ENCODE measurements at regions not wholly inside any gene's neighbourhood (a gene's known extent, or its start where the extent isn't known, plus 50 kb on each side); places are given as distances from the start of the nearest gene placed in this dataset.
A peak's percentile ranks its signal among the peaks of the same experiment; 100 is the strongest.

DNA sequence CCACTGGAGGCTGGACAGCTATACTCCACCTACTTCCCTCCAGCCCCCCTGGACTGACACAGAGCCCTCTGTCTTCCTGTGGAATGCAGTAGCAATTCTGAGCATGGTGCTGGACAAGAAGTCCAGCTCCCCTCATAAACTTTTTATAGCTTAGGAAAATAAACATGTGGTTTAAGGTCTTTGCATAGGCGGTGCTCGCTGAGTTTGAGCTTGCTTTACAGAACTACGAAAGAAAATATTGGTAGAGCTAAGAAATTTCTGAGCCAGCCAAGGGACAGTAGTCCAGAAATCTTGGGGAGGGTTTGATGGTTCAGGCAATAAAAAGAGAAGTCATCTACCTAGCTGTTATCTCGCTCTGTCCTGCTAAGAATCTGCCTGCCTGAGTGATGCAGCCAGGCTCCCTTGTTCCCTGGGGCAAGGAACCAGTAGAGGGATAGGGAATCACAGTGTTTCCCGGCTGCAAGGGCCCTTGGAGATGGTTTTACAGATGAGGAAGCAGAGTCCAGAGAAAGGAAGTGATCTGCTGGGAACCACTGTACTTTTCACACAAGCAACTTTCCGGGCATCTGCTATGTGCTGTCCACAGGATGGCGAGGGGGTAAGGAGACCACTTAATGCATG lies 343.4 kb downstream of the CDC5L start:
- Histone ChIP-seq H3K27me3 (ENCODE audit: insufficient read depth) (no peaks in the 10 kb centered on the region), H3K4me2 (no peak overlapping the region), H3K27ac (ENCODE audit: low read depth in 2 of 2, low read length in 1 of 2) (no peak overlapping the region), H3F3A (replicated peaks; ENCODE audit: insufficient read depth) (no peaks in the 10 kb centered on the region), H2AFZ (ENCODE audit: low read depth) (no peak overlapping the region), H3K36me3 (replicated peaks in 1 of 2; ENCODE audit: control insufficient read depth in 1 of 2, insufficient read depth in 2 of 2, low read length in 1 of 2) (no peaks in the 10 kb centered on the region), H3K4me1 (ENCODE audit: control insufficient read depth in 1 of 2, insufficient read depth in 2 of 2, low read depth in 1 of 2, low read length in 1 of 2) (peaks cover 0 to 12% of the 10 kb centered on the region in 2 experiments; a peak in 1 of 4 replicates), H3K9me2 (no peaks in the 10 kb centered on the region), H3K9me3 (no peaks in the 10 kb centered on the region), H3K4me3 (ENCODE audit: low read depth in 2 of 2, low read length in 1 of 2) (no peak overlapping the region), H3K9ac (no peak overlapping the region), H4K20me1 (ENCODE audit: insufficient read depth) (no peaks in the 10 kb centered on the region), H3K79me2 (ENCODE audit: insufficient read depth) (no peaks in the 10 kb centered on the region)
- DNase-seq, result peak; percentile 66
- CTCF ChIA-PET, result no interaction called here
- WGBS (ENCODE audit: low lambda C conversion rate), result 71% methylated on average over 7 of the region's 7 CpGs
- POLR2A ChIA-PET, result no interaction called here
- TF ChIP-seq ELF1 (IDR thresholded peaks at IDR 0.05), result no peak
- 0 out of 2 replicates have a peak, but pooled peaks have one; percentile 27 for TF ChIP-seq GATA2 (CRISPR knock-in tag; IDR thresholded peaks at IDR 0.05)
- TF ChIP-seq USF2 (IDR thresholded peaks at IDR 0.05; ENCODE audit: borderline replicate concordance, low read depth, low read length), result no peak

GRCh38 chr6:44731485-44732095 lies 344.1 kb downstream of the CDC5L start:
- WGBS (ENCODE audit: low lambda C conversion rate), result 71% methylated on average over 5 of the region's 6 CpGs
- no peaks in the 10 kb centered on the region for H3K9me3 ChIP-seq
- DNase-seq, result no peak
- H4K20me1 ChIP-seq (ENCODE audit: insufficient read depth), result no peaks in the 10 kb centered on the region
- TF ChIP-seq EZH2phosphoT487 (IDR thresholded peaks at IDR 0.05; ENCODE audit: borderline replicate concordance, low read depth), result no peak
- TF ChIP-seq, protein P1, sequence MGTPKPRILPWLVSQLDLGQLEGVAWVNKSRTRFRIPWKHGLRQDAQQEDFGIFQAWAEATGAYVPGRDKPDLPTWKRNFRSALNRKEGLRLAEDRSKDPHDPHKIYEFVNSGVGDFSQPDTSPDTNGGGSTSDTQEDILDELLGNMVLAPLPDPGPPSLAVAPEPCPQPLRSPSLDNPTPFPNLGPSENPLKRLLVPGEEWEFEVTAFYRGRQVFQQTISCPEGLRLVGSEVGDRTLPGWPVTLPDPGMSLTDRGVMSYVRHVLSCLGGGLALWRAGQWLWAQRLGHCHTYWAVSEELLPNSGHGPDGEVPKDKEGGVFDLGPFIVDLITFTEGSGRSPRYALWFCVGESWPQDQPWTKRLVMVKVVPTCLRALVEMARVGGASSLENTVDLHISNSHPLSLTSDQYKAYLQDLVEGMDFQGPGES (IDR thresholded peaks at IDR 0.05; ENCODE audit: low read depth, low read length), result no peak
- no peak for TF ChIP-seq NRF1 (IDR thresholded peaks at IDR 0.05; ENCODE audit: low read depth, low read length)
- POLR2A ChIA-PET, result no interaction called here
- H3K36me3 ChIP-seq (replicated peaks in 1 of 2; ENCODE audit: control insufficient read depth in 1 of 2, insufficient read depth in 2 of 2, low read length in 1 of 2), result no peaks in the 10 kb centered on the region
- H3F3A ChIP-seq (replicated peaks; ENCODE audit: insufficient read depth), result no peaks in the 10 kb centered on the region
- H3K9me2 ChIP-seq, result no peaks in the 10 kb centered on the region
- CTCF ChIA-PET, result no interaction called here
- H3K79me2 ChIP-seq (ENCODE audit: insufficient read depth), result no peaks in the 10 kb centered on the region
- peaks cover 0 to 12% of the 10 kb centered on the region in 2 experiments; a peak in 1 of 4 replicates for H3K4me1 ChIP-seq (ENCODE audit: control insufficient read depth in 1 of 2, insufficient read depth in 2 of 2, low read depth in 1 of 2, low read length in 1 of 2)
- no peaks in the 10 kb centered on the region for H3K27me3 ChIP-seq (ENCODE audit: insufficient read depth)
- no peak overlapping the region for H3K4me2 ChIP-seq
- H3K27ac ChIP-seq (ENCODE audit: low read depth in 2 of 2, low read length in 1 of 2), result no peak overlapping the region
- H3K9ac ChIP-seq, result no peak overlapping the region
- H3K4me3 ChIP-seq (ENCODE audit: low read depth in 2 of 2, low read length in 1 of 2), result no peak overlapping the region
- H2AFZ ChIP-seq (ENCODE audit: low read depth), result no peak overlapping the region

DNA sequence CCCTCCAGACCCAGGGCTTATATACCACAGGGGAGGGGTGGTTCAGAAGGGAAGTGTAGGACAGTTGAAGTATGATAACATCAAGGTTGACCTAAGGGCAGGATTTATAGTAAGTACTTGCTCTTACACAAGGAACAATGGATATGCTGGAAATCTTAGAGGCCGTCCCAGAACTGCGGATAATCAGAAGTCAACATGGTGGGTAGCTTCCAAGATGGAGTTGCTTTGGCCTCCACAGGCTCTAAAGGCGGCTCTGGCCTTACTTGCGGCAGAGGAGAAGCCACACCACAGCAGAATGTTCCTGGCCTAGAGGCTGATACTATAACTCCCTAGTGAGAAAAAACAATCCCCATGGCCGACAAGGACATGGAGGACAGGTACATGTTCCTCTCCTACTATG lies 344.7 kb downstream of the CDC5L start:
- DNase-seq, result no peak
- H2AFZ ChIP-seq (ENCODE audit: low read depth), result no peak overlapping the region
- no peaks in the 10 kb centered on the region for H3K79me2 ChIP-seq (ENCODE audit: insufficient read depth)
- POLR2A ChIA-PET, result no interaction called here
- H3K27me3 ChIP-seq (ENCODE audit: insufficient read depth), result no peaks in the 10 kb centered on the region
- 97% methylated on average over 4 of the region's 5 CpGs for WGBS (ENCODE audit: low lambda C conversion rate)
- H3K9me3 ChIP-seq, result no peaks in the 10 kb centered on the region
- H3K36me3 ChIP-seq (replicated peaks in 1 of 2; ENCODE audit: control insufficient read depth in 1 of 2, insufficient read depth in 2 of 2, low read length in 1 of 2), result no peaks in the 10 kb centered on the region
- no peaks in the 10 kb centered on the region for H3K9me2 ChIP-seq
- peaks cover 0 to 12% of the 10 kb centered on the region in 2 experiments; a peak in 1 of 4 replicates for H3K4me1 ChIP-seq (ENCODE audit: control insufficient read depth in 1 of 2, insufficient read depth in 2 of 2, low read depth in 1 of 2, low read length in 1 of 2)
- no peak overlapping the region for H3K9ac ChIP-seq
- no peaks in the 10 kb centered on the region for H4K20me1 ChIP-seq (ENCODE audit: insufficient read depth)
- H3K27ac ChIP-seq (ENCODE audit: low read depth in 2 of 2, low read length in 1 of 2), result no peak overlapping the region
- H3K4me3 ChIP-seq (ENCODE audit: low read depth in 2 of 2, low read length in 1 of 2), result no peak overlapping the region
- H3F3A ChIP-seq (replicated peaks; ENCODE audit: insufficient read depth), result no peaks in the 10 kb centered on the region
- H3K4me2 ChIP-seq, result no peak overlapping the region
- CTCF ChIA-PET, result no interaction called here
- TF ChIP-seq GABPA (IDR thresholded peaks at IDR 0.05; ENCODE audit: low read depth) (no peak), JUND (IDR thresholded peaks at IDR 0.05) (no peak), CTCF (IDR thresholded peaks at IDR 0.05) (no peak), YY1 (IDR thresholded peaks at IDR 0.05; ENCODE audit: low read depth) (no peak), MAX (IDR thresholded peaks at IDR 0.05; ENCODE audit: low read depth) (no peak), MEF2A (IDR thresholded peaks at IDR 0.05; ENCODE audit: borderline replicate concordance, low read depth) (no peak), NRF1 (IDR thresholded peaks at IDR 0.05; ENCODE audit: low read depth, low read length) (no peak), SIN3A (IDR thresholded peaks at IDR 0.05; ENCODE audit: borderline replicate concordance, low read depth, low read length) (no peak), POLR2AphosphoS5 (IDR thresholded peaks at IDR 0.05; ENCODE audit: low read depth, low read length) (no peak), TAF1 (IDR thresholded peaks at IDR 0.05; ENCODE audit: borderline replicate concordance, low read depth, low read length) (no peak), NFIC (IDR thresholded peaks at IDR 0.05; ENCODE audit: borderline replicate concordance) (no peak), ELF1 (IDR thresholded peaks at IDR 0.05) (no peak)
- TF ChIP-seq, protein P1 (IDR thresholded peaks at IDR 0.05; ENCODE audit: low read depth, low read length), result no peak

All from SK-N-SH (cell line).